HEK293T (cell line): ENCODE measurements at regions not wholly inside any gene's neighbourhood (a gene's known extent, or its start where the extent isn't known, plus 50 kb on each side); places are given as distances from the start of the nearest gene placed in this dataset.

Experiments used
- ELF4 ChIP-seq: fragments of 450-650 bp; IDR thresholded peaks from 2 replicates; pipeline ENCODE4 v1.6.1; 2017; ENCODE audit warnings: antibody characterized with exemption
- FOXA1 ChIP-seq: fragments of 450-650 bp; IDR thresholded peaks from 2 replicates; pipeline ENCODE4 v1.6.1; 2016; ENCODE audit warnings: mild to moderate bottlenecking
- FOXK2 ChIP-seq: fragments of 450-650 bp; IDR thresholded peaks from 2 replicates; pipeline ENCODE4 v1.6.1; 2016; ENCODE audit warnings: mild to moderate bottlenecking
- PKNOX1 ChIP-seq: fragments of 450-650 bp; IDR thresholded peaks from 2 replicates; pipeline ENCODE4 v1.6.1; 2016
- SP1 ChIP-seq: fragments of 450-650 bp; IDR thresholded peaks from 2 replicates; pipeline ENCODE4 v1.6.1; 2017

DNA sequence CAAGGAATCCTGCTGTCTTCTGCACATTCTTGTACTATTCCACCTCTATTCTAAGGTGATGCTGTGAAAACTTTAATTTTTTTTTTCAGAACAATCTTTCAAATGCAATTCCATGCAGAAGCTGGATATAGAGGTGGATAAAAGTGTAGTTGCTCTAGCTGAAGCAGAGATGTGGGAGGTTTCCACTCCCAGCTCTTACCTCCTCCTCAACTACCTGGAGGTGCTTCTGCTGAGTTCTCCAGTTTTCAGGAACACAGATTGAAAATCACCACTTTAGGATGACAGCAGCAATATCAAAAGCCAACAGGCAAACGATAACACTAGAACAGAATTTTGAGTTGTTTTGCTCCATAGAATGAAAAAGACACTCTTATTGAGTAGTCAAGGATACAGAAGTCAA lies 51.1 kb upstream of the FAM98A start:
- TF ChIP-seq FOXA1 (no peak), PKNOX1 (no peak), FOXK2 (no peak), SP1 (no peak), ELF4 (no peak)
